Gastroesophageal sphincter (tissue), 3 donors: ENCODE measurements at regions not wholly inside any gene's neighbourhood (a gene's known extent, or its start where the extent isn't known, plus 50 kb on each side); places are given as distances from the start of the nearest gene placed in this dataset.

Experiments
- CTCF ChIP-seq, 4 experiments: fragments of 200-600 bp in 2 of 4; fragments of 450-650 bp in 2 of 4; sonication (generic) in 1 of 4; IDR thresholded peaks; one replicate each; pipeline ENCODE4 v1.5.1; 2017 to 2019; ENCODE audit warnings: antibody characterized with exemption in 4 of 4, mild to moderate bottlenecking in 2 of 4, moderate library complexity in 2 of 4
- EP300 ChIP-seq: sonication (generic); formaldehyde crosslinking; IDR thresholded peaks from one replicate; pipeline ENCODE4 v1.6.1; 2017; ENCODE audit warnings: antibody characterized with exemption, mild to moderate bottlenecking
- POLR2A ChIP-seq, 2 donors: fragments of 450-650 bp; IDR thresholded peaks; one replicate each; pipeline ENCODE4 v1.6.1; 2017; ENCODE audit warnings: antibody characterized with exemption in 2 of 2, mild to moderate bottlenecking in 2 of 2, moderate library complexity in 1 of 2
- POLR2AphosphoS5 ChIP-seq: sonication (generic); formaldehyde crosslinking; IDR thresholded peaks from one replicate; pipeline ENCODE4 v1.6.1; 2017; ENCODE audit warnings: antibody characterized with exemption

GRCh38 chr11:38365274-38365673 is 1767.2 kb upstream of the RAG2 start:
- TF ChIP-seq CTCF (IDR thresholded peaks at IDR 0.05) (no peak), EP300 (no peak), POLR2AphosphoS5 (no peak), POLR2A (IDR thresholded peaks at IDR 0.05) (no peak)
